Activated CD4-positive, alpha-beta T cell treated with anti-CD3 and anti-CD28 coated beads, Interleukin-2, Interleukin-4, amounts not matched to agents 100 ng/mL and 50 ng/mL, durations not matched to agents 16 hours and 8 hours (primary cell): ENCODE measurements at regions not wholly inside any gene's neighbourhood (a gene's known extent, or its start where the extent isn't known, plus 50 kb on each side); places are given as distances from the start of the nearest gene placed in this dataset.
"Not testable (repeated sequence)": the region's sequence is repeated elsewhere in the genome, so short reads cannot be mapped to it uniquely, and the experiment has no call there.

Experiments used
- DNase-seq: peaks from one replicate; pipeline ENCODE4 v3.0.0-alpha.2; 2020; ENCODE audit warnings: low spot score

DNA sequence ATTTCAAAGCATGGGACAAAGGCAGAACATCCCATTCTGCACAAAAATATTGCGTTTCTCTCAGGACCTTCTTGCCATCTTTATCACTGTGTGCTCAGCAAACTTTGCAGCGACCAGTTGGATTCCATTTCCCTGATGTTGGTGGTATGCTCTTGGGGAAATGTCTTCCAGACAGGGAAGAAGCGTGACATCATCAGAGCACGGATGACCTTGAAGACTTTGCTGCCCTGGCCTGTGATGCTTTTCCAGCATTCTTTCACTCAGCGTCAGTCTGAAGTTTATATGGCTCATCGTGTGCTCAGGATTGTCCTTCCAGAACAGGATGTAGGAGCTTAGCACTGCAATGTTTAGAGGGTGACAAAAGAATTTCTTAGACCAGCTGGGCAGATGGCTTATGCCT is 131.4 kb upstream of the F3 start:
- DNase-seq, result no peak

DNA sequence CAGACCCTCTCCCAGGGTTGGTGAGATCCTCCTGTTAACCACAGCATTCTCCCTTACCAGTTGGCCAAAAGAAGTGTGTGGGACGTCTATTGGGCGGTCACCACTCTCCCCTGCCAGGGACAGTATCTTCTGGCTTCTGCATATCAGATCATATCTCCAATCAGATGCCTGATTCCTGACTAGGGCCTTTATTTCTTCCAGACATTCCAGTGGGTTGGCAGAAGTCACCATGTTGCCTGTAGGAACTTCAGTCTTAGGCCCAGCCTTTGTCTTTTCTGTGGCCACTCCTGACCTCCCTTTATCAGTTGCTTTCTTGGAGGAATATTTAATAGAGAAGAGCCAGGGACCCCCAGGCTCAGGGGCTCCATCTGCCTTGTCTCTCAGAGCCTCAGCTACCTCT is 130.4 kb upstream of the F3 start:
- DNase-seq, result no peak

DNA sequence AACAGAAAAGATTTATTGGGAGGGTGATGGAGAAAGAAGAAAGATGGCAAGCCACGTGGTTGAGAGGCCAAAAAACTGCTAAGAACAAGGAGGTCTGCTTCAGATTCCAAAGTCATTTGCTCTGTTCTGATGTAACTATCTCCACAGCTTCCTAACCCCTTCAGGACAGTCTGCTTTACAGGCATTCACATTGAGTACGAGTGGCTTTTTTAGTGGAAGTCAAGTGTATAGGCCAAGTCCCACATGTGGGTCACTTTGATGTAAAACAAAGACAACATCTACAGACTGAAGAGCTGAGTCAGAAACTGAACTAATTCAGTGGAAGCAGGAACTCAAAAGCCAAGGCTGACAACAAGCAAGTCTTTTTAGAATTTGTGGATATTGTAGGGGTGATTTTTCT is 128.7 kb upstream of the F3 start:
- DNase-seq, result no peak

DNA sequence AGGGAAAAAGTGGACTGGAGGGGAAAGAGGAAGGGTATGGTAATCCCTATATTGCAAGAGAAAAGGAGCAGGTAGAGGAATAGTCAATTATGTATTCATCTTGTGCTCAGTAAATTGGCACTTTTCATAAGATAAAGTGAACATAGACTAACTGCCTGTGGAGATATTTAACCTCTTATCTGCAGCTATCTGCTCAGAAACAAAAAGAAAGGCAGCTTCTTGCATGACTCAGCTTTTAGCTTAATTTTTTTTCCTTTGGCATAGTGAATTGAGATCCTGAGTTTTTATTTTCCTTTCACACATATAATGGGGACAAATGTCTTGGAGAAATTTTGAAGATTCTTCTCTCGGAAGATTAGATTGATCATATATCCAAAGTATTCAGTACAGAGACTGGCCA is 127.6 kb upstream of the F3 start:
- no peak for DNase-seq

DNA sequence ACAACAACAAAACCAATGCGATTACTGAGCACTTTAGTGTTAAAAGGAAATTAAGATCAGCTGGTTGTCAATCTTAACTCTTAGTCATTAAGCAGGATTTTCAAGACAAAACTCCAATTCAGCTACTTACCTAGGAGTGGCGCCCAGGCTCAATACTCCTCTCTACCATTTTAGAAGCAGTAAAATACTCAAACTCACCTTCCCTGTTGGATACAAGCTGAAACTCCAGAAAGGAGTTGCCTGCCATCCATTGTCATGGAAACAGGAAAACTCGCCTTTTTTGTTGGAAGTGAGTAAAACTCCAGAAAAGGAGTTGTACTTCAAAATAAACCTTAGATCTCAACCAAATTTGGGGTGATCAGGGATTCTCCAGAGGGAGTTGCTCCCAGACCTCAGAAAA is 127.0 kb upstream of the F3 start:
- no peak for DNase-seq

DNA sequence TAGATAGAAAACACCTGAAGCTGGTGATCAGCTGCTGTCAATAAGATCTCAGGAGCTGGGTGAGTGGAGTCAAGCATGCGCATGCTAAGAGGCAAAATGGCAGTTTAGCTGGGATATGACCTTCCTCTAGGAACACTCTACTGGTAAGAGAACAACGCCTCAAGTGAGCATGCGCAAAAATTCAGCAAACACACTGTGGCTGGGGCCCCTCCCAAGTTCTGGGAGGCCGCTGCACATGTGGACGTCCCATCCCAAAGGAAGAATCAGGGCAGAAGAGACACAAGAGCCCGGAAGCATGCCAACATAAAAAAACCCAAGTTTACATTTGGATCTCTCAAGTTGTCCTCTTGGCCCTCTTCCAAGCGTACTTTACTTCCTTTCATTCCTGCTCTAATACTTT is 126.3 kb upstream of the F3 start:
- no peak for DNase-seq

DNA sequence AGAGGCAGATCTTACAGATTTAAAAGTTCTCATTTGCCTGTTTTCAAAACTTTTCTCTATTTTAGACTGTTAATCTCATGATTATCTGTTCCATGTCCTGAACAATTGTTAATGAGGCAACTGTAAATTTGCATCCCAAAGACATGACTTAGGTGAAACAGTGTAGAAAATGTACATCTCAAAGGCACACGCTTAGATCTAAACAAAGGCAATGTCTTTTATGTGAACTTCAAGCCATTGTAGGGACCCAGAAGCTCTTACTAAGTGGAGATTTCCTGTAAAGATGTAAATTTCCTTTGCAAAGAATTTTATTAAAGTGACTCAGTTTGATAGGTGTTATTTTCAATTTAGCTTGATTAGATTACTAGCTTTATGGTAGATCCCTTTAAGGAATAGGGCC is 125.2 kb upstream of the F3 start:
- DNase-seq, result no peak

DNA sequence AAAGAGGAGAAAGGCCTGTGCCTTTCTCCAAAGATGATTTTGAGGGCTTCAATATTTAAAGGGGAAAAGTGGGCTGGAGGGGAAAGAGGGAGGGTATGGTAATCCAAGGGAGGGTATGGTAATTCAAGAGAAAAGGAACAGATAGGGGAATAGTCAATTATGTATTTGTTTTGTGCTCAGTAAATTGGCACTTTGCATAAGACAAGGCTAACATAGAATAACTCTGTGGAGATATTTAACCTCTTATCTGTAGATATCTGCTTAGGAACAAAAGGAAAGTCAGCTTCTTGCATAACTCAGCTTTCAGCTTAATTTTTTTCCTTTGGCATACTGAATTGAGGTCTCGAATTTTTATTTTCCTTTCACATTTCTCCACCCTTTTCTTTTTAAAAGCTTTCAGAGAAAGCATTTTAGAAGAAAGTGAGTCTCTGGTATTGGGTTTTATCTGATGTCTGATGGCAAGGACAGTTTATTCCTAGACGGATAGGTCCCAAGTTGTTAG is 119.9 kb upstream of the F3 start:
- no peak for DNase-seq

DNA sequence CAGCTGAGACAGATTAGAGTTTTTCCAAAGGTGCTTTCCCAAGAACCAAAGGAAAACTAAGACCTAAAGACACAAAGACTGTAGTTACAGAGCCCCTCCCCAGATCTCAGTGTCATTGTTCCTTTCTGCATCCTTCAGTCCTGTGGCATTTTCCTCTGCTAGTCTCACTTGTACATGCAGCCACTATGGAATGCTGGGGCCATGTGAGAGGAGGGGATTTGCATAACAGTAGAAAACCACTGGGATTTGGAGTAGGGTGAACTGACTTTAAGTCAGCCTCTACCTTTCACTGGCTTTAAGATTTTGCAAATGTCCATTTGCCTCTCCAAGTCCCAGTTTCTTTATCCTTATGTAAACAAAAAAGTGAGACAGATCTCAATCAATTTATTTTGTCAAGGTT is 119.4 kb upstream of the F3 start:
- DNase-seq, result no peak

DNA sequence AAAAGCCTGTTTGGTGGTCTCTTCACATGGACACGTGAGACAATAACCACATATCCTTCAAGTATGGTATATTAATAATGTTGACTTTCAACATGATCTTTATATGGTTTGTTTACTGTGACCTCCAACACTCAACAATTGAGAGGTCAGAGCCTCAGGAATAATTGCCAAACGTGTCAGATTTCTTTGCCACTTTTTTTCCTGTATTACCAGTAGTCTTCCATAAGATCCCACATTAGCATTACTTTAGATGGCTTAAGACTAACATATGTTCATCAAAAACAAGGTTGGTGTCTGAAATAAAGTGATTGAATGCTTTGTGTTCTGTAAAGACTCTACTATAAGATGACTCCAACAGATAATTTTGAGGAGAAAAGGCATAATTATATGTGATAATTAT is 118.7 kb upstream of the F3 start:
- no peak for DNase-seq

DNA sequence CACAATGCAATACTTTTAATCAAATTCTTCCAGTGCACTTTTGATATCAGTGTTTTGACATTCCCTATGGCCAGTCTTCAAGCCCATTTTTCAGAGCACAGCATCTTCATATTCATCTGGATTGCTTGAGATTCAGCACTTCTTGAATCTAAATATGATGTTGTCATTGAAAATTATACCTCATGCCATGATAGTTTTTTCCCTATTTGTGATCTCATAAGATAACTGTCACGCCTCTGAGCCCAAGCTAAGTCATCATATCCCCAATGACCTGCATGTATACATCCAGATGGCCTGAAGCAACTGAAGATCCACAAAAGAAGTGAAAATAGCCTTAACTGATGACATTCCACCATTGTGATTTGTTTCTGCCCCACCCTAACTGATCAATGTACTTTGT is 117.6 kb upstream of the F3 start:
- not testable (repeated sequence) for DNase-seq

DNA sequence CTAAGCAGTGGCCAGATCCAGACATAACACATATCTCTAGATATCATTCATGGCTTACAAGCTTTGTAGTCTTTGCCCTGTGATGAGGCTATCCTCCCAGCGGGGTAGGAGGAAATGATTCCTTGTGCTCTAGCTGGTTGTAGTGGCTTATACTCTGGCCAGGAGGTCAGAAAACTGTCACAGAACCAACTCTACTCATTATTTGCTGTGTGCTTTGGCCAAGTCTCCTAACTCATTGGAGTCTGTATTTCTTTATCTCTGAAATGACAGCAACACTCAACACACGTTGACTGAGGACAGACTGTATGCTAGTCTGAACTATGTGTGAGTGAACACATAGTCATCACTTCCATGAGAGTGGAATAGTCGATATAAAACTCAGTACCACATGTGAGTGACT is 116.7 kb upstream of the F3 start:
- no peak for DNase-seq

DNA sequence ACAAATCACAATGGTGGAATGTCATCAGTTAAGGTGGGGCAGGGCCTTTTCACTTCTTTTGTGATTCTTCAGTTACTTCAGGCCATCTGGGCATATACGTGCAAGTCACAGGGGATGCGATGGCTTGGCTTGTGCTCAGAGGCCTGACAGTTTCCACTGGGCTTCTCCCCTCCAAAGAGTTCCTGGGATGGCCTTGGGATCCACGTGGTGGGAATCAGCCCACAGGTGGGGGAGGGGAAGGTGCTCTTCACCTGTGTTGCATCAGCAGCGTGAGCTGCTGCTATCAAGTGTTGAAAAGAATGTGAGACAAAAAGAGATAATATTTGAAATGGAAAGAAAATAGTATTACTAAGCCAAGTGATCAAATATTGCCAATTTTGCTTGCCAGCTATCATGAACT is 116.2 kb upstream of the F3 start:
- not testable (repeated sequence) for DNase-seq

DNA sequence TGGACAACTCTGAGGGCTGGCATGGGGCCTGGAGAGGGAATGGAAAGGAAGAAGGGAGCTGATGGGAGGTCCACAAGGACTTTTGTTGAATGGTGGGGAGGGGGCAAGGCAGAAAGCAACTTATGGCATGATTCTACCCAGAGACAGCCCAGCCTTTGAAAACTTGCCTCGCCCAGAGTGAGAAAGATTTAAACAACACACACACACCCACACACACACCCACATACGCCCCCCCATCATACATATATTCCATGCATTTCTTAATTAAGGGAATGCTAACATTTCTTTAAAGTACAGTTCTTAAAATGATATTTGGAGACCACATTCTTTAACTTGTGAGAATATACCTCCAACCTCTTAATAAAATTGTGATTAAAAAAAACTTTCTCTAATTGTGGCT is 115.4 kb upstream of the F3 start:
- DNase-seq, result no peak

DNA sequence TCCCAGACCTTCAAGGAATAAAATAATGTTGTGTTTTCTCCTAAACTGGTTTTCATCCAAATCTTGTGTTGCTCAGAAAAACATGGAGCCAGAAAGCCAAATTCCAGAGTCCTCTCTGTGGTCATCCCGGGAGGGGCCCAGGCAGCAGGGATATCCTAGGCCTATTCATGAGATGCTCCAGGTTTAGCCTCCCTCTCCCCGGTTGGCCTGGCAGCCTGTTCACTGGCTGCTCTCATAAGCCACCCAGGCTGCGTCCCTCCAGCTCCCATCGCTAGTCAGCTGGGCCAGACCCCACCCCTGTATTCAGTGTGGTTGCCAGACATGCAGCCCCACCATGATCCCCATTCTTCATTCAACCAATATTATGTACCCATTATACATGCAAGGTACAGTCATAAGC is 113.4 kb upstream of the F3 start:
- DNase-seq, result no peak

DNA sequence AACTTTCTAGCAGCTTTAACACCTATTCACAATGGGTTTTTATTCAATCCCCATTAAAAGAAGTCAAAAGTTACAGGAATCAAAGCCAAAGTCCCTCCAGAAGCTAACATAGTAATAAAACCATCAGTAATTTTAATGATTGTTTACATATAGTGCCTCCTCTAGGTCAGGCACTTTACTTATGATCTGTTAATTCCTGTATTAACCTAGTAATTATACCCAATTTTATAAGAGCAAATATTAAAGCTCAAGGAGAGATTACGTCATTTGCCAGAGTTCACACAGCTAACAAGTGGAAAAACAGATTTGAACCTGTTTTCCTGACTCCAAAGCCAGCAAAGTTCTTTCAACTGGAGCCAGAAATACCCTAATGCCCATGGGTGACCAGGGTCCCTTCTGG is 112.9 kb upstream of the F3 start:
- no peak for DNase-seq

DNA sequence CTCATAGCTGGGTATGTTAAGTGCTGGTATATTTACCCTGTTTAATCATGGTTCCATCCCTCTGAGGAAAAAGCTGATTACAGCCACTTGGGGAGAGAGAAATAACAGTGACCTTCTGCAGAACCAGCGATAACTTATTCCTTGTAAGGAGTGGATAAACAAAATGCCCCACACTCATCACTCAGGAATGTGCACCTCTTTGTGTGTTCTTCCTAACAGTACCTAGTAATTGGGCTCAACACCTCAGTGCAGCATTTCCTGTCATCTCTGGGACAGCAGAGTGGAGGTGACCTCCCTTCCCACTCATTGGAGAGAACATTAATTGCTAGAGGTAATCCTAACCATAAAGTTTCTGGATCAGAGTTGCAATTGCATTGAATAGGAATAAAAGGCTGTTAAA is 112.5 kb upstream of the F3 start:
- DNase-seq, result no peak

DNA sequence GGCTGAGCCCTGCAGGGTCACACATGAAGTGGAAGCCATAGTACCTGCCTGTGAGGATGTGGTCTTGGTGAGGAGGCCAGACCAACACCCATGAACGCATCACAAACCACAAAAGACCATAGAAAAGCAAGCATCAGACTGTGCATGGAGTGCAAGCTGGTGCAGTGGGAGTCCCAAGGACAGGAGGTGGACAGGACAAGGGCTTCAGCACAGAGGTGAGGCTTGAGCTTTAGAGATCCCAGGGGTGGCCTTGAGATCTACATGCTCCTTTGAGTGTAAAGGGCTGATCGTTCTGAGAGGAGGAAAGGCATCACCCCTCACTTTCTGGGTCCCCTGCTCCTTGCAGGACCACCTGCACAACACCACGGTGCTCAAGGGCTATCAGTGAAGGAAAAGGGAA is 111.9 kb upstream of the F3 start:
- DNase-seq, result no peak

DNA sequence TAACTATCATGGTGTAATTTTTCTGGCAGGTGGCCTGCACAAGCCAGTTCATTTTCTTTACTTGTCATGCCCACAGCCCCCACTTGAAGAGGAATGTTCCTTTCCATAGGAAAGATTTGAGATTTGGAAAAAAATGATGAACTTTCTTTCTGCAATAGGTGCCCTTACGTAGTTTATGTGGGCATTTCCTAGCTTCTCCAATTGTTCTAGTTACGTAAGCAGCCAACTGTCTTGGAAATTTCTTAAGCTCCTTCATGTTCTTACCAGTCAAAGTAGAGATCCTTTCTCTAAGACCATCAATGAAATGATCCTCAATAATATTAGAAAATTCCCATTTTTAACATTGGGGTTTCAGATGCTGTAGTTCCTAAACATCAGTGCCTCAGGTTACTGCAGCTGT is 109.5 kb upstream of the F3 start:
- no peak for DNase-seq

DNA sequence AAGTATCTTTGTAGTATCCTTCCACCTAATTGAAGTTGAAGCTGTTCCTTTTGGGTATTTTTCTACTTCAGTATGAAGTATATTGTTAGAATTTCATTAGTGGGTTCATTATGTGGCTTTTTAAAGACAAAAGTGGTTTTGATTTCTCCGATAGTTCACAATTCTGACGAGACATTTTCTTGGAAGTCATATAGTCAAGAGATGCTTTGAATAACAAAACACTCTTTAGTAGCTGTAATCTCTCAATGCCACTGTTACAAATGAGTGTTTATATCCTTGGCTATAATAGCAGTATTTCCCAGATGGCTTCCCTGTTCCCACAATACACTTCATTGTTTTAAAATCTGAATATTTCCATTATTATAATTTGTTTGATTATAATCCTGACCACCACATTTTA is 108.7 kb upstream of the F3 start:
- no peak for DNase-seq

DNA sequence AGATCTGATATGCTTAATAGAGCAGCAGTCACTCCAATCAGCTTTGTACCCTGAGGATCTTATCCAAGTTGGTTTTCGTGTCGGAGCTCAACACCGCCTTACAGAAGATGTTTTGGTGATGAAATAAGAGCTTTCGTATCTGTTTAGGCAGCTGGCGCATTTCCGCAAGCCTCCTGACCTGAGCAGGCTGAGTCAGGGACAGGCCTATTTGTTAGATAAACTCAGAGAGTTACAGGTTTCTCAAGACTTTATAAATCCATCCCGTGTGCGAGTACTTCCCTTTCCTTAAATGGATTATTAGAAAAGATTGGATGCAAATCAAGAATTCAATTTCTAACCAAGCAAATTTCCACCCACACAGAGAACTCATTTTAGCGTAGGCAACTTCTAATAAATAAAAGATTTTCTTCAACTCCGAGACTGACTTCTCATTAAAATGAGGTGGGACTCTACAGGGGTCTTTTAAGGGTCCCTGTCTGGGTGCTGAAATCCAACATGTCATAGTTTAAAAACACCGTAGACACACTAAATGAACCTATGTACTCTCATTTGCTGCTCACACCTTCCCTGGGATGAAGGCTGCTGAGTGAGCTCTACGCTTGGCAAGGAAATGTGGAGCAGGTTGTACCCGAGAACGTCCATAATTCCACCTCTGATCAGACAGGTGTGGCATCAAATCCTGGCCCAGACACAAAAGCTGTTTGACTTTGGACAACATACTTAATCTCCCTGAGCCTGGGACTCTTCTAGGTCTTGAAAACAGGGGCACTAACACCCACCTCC is 106.9 kb upstream of the F3 start:
- DNase-seq, result no peak

DNA sequence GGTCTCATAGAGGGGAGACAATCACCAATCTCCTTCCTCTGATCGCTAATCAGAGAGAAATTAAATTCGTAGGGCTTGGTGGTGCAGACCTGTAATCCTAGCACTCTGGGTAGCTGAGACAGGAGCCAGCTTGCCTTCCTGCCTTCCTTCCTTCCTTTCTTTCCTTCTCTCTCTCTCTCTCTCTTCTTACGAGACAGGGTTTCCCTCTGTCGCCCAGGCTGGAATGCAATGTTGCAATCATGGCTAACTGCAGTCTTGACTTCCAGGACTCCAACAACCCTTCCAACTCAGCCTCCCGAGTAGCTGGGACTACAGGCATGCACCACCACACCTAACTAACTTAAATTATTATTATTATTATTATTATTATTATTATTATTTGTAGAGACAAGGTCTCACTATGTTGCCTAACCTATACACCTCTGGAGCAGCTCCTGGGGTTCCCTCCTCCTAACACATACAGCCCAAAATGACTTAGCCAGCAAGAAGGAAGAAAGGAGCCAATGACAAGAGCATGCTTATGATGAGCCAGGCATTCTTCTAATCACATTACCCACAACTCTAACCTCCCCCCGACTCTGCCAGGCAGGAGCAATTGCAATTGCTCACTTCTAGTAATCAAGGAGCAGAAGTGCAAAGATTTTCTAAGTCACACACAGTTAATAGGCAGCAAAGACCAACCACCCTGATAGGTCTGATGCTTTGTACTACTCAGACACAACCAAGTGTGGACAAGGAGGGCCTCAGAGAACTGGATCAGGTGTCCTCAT is 105.4 kb upstream of the F3 start:
- DNase-seq, result no peak

DNA sequence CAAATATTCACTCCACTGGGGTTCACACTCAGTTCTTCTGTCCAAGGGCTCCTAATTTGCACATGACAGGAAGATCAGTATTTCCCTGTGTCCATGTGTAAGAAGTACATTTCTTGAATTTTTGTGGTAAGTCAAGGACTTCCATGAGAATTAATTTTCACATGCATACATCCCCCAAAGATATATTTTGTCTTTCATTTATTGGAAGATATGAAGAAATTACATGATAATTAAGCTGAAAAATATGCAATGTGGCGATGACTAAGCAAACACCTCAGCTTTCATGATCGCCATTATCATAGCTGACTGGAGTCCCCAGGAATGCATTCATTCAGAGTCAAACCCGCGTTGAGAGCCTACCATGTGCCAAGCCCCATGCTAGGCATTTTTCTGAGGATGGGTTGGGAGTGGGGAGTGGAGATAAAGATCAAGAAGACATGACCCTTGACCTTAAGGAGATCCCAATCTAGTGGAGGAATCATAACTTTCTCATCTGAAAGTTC is 104.6 kb upstream of the F3 start:
- DNase-seq, result no peak

DNA sequence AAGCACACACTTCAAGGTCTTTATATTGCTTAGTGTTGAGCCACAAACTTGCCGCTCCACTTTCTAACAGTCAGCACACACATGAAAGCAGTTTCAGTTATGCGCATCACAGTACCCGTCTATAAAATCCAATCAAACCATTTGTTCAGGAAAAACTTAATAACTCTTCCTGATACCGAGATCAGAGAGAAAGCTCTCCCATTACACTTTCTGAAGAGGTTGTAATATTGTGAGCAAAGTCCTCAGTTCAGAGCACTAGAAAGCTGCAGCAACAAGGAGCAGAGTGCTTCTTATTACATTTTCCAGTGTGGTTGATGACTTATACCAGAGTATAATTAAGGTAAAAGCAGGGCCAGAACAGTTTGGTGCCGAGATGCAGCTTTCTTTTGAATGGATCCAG is 102.8 kb upstream of the F3 start:
- no peak for DNase-seq
